GM21528 (cell line): ENCODE measurements at regions not wholly inside any gene's neighbourhood (a gene's known extent, or its start where the extent isn't known, plus 50 kb on each side); places are given as distances from the start of the nearest gene placed in this dataset.

Experiments
- ATAC-seq: cut with Tn5 transposase; IDR thresholded peaks from one replicate; pipeline ENCODE4 v1.9.1; 2021; ENCODE audit warnings: mild to moderate bottlenecking, moderate library complexity; ENCODE audit not compliant: unreplicated experiment, low FRiP score

- no peak for ATAC-seq
These were observed 368.8 kb downstream of the AASDHPPT start for GRCh38 chr11:106446302-106446701.

- ATAC-seq: no peak
These were observed 369.5 kb downstream of the AASDHPPT start for GRCh38 chr11:106446955-106447354.

GRCh38 chr11:106447631-106448191 is 370.2 kb downstream of the AASDHPPT start:
- no peak for ATAC-seq

- ATAC-seq: no peak
These were observed 372.3 kb downstream of the AASDHPPT start for GRCh38 chr11:106449763-106450162.

- no peak for ATAC-seq
These were observed 373.9 kb downstream of the AASDHPPT start for GRCh38 chr11:106451228-106451922.

GRCh38 chr11:106456647-106457046 is 379.2 kb downstream of the AASDHPPT start:
- ATAC-seq: no peak

GRCh38 chr11:106457727-106458126 is 380.3 kb downstream of the AASDHPPT start:
- ATAC-seq: no peak

- no peak for ATAC-seq
These were observed 381.7 kb downstream of the AASDHPPT start for GRCh38 chr11:106459135-106459534.

- ATAC-seq: no peak
These were observed 383.8 kb downstream of the AASDHPPT start for GRCh38 chr11:106461148-106461691.

GRCh38 chr11:106461839-106462545 is 384.5 kb downstream of the AASDHPPT start:
- ATAC-seq: no peak

- no peak for ATAC-seq
These were observed 385.7 kb downstream of the AASDHPPT start for GRCh38 chr11:106463154-106463553.

- ATAC-seq: no peak
These were observed 386.3 kb downstream of the AASDHPPT start for GRCh38 chr11:106463796-106464201.

GRCh38 chr11:106464728-106465127 is 387.3 kb downstream of the AASDHPPT start:
- no peak for ATAC-seq

GRCh38 chr11:106466521-106467080 is 389.1 kb downstream of the AASDHPPT start:
- no peak for ATAC-seq

- no peak for ATAC-seq
These were observed 390.0 kb downstream of the AASDHPPT start for GRCh38 chr11:106467501-106467900.

GRCh38 chr11:106468086-106468485 is 390.6 kb downstream of the AASDHPPT start:
- ATAC-seq: no peak

- no peak for ATAC-seq
These were observed 391.1 kb downstream of the AASDHPPT start for GRCh38 chr11:106468531-106468930.

- ATAC-seq: no peak
These were observed 392.8 kb downstream of the AASDHPPT start for GRCh38 chr11:106470230-106470629.

- no peak for ATAC-seq
These were observed 393.8 kb downstream of the AASDHPPT start for GRCh38 chr11:106471276-106471675.

- ATAC-seq: no peak
These were observed 395.7 kb downstream of the AASDHPPT start for GRCh38 chr11:106473089-106473722.

- ATAC-seq: no peak
These were observed 396.8 kb downstream of the AASDHPPT start for GRCh38 chr11:106474274-106474673.
